Epithelial cell of prostate (primary cell): ENCODE measurements at regions not wholly inside any gene's neighbourhood (a gene's known extent, or its start where the extent isn't known, plus 50 kb on each side); places are given as distances from the start of the nearest gene placed in this dataset.
A peak's percentile ranks its signal among the peaks of the same experiment; 100 is the strongest.

Experiments used
- DNase-seq: peaks from one replicate; pipeline ENCODE4 v3.0.0-alpha.2; 2011; ENCODE audit warnings: low read depth, low spot score
- H3K27ac ChIP-seq: fragments of 450-650 bp; 2 replicates; pipeline ENCODE4 v1.5.1; 2017; ENCODE audit warnings: mild to moderate bottlenecking

DNA sequence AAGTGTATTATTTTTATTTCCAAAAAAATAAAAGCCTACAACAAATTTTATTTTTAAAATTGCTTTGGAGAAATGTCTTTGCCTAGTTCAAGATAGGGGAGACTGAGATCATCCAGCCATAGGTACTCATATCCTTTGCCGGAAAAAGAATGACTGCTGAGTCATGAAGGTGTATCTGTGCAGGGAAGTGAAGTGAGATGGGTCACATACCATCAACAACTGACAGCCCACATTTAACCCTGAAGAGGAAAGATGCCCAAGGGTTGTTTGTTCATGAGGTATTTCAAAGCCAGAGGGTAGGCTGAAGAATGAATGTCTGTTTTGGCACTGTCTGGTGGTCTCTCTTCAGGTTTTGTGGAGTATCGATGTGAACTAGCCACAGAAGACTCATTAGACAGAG lies 106.7 kb upstream of the TTC29 start:
- peak; percentile 10 for DNase-seq

GRCh38 chr4:147054228-147054872 lies 108.7 kb upstream of the TTC29 start:
- no peak for DNase-seq
- no peak overlapping the region for H3K27ac ChIP-seq

More for the DNA sequence above, 106.7 kb upstream of the TTC29 start:
- H3K27ac ChIP-seq, result no peak overlapping the region

GRCh38 chr4:147056940-147057610 lies 111.4 kb upstream of the TTC29 start:
- no peak overlapping the region for H3K27ac ChIP-seq
- DNase-seq, result no peak

GRCh38 chr4:147057611-147058190 lies 112.0 kb upstream of the TTC29 start:
- no peak overlapping the region for H3K27ac ChIP-seq
- no peak for DNase-seq

DNA sequence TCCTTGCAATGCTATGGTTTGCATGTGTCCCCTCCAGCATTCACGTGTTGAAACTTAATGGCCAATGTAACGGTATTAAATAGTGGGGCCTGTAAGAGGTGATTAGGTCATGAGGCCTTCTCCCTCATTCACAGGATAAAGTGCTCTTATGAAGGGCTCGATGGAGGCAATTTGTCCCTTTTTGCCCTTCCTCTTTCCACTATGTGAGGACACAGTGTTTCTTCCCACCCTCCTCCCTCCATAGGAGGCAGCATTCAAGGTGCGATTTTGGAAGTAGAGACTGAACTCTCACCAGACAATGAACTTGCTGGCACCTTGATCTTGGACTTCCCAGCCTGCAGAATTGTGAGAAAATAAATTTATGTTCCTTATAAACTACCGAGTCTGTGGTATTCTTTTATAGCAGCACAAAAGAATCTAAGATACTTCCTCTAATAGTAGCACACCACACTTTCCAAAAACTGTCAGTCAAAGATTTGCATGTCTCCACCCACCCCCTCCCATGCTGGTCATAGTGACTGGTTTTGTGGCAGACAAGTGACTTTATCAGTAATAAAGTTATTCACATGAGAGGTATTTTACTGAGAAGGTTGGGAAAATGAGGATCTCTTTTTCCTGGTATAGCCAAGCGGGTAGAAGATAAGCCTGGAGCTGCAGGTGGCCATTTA lies 113.5 kb upstream of the TTC29 start:
- DNase-seq, result no peak
- no peak overlapping the region for H3K27ac ChIP-seq

- no peak overlapping the region for H3K27ac ChIP-seq
- no peak for DNase-seq
These were observed 114.7 kb upstream of the TTC29 start for GRCh38 chr4:147060151-147060931.

- DNase-seq, result no peak
- H3K27ac ChIP-seq, result no peak overlapping the region
These were observed 119.2 kb upstream of the TTC29 start for GRCh38 chr4:147064856-147065255.

DNA sequence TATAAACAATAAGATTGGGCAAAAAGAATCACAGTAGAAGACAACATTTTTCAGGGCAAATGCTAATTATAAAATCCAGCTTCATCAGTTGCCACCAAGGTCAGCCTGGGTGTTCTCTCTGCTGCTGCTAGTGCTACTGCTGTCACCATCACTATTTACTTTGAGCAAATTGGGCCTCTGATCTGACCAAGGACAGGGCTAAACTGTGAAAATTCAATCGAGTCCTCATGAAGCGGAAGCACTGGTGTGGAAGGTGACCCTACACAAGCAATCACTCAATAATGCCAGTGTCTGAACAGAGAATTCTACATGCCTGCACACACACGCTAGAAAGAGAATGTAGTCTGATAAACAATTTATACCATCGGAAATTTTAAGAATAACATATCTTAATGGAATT lies 122.9 kb upstream of the TTC29 start:
- no peak for DNase-seq
- no peak overlapping the region for H3K27ac ChIP-seq

DNA sequence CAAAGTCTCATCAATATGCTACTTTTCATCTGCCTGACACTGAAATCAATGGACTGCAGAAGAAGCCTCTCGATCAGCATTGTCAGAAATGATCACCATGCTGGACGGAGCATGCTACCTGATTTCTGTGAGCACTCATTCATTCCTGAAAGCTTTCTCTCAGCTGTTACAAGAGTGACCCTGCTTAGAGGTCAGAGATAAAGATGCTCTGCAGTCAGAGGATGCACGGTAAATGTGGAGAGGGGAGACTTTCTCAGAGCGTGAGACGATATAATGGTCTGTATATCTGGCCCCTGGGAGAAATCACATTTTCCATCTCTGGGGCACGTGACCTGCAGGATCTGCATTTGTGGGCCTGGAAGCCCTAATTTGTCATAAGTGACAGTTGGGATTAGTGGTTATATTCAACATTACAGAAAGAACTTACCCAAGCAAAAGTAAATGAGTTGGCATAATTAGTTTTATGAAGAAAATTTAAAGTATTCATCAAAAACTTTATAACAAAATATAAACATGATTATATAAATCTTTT lies 125.6 kb upstream of the TTC29 start:
- H3K27ac ChIP-seq, result no peak overlapping the region
- DNase-seq, result no peak

DNA sequence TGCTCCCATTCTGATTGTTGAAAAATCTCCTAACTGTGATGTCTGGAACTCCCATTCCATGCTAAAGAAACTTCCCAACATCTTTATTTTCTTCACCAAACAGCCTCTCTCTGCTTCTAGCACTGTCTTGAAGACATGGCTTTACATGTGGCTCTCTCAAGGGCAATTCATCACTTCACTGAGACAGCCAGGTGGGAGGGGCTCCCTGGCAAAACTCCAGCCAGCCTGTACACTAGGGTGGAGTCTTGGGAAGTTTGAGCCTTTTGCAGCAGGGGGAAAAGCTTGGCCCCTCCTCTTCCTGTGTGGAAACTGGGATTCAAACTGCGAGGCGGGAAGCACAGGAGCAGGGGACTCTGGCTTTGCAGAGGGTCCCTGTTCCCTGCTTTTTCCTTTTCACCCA lies 130.5 kb upstream of the TTC29 start:
- H3K27ac ChIP-seq, result no peak overlapping the region
- no peak for DNase-seq

DNA sequence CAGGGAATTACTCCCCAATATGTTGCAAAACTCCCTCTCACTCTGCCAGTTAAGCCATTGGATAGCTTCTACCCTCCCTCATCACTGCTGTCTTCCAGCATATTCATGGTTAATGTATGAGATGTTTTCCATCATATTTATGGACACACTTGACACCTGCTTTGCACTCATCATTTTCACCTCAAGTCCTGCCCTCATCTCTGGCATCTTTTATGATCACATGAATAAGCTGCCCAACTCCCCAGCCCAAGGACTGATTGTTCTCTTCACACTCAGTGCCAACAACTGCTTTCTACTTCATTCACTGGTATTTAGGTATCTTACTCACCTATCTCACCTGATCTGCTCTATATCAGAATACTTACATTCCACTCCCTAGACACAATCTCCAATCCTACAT lies 131.1 kb upstream of the TTC29 start:
- H3K27ac ChIP-seq, result no peak overlapping the region
- DNase-seq, result no peak

GRCh38 chr4:147078362-147078761 lies 132.7 kb upstream of the TTC29 start:
- no peak overlapping the region for H3K27ac ChIP-seq
- DNase-seq, result no peak

DNA sequence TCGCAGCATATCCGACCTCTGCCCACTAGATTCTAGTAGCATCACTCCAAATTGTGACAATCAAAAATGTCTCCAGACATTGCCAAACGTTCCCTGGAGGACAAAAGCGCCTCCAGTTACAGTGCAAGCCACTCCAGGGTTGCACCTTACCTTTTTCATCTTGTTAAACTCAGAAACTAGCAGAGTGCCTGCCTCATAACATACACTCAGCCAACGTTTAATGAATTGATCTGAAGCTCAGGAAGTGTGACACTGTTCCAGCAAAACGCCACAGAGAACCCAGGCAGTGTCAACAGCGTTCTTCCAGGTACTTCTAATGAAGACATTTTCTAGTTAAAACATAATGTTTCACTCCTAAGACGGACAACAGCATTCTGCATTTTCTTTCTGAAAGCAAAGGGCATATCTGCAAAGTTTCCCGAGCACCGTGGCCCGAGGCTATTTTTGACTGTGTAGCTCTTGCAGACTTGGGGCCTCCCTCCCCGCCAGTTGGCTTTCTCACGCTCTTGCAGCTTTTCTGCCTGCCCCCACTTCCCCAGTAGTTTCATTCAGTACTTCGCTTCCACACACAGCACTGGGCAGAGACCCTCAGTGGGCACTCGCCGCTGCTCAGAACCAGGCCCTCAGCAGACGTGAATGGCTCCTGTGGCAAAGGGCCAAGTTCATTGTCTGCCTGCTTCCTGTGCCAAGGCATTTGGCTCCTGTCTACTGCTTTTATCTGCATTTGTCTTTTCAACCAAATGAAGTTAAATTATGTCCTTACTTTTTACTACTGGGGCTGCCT lies 133.4 kb upstream of the TTC29 start:
- H3K27ac ChIP-seq, result no peak overlapping the region
- no peak for DNase-seq

DNA sequence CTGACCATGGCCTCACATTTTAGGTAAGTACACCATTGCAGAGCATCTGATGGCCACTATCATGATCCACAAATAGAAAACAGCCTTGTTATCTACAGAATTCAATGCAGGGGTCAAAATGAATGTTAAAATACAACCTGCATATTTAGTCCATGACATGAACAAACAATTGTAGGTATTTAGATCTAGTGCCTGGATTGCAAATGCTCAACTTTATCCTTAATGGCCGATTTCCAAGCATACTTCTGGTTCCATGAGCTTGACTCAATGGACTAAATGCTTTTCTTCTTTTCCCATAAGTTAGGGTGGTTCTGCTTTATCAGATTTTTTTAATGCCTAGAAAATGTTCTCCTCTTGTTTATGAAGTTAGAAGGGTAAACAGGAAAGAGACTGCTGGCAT lies 139.2 kb upstream of the TTC29 start:
- H3K27ac ChIP-seq, result no peak overlapping the region
- no peak for DNase-seq

DNA sequence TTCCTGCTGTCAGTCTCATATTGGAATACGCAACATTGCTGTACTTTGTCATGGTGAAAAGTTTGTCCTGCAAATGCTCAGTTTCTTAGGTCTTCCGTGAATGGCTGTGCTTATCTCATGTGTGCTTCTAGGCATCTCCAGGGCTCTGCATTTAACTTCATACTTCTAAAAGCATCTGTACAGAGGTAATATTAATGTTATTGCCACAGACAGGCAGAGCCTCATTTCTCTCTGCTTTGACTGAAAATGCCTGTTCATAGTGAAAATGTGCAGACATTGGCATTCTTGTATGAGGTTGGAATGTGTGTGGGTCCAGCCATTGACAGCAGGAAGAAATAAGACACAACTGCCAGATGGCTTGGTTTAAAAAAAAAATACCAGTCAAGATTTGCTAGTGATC lies 140.1 kb upstream of the TTC29 start:
- no peak for DNase-seq
- H3K27ac ChIP-seq, result no peak overlapping the region

DNA sequence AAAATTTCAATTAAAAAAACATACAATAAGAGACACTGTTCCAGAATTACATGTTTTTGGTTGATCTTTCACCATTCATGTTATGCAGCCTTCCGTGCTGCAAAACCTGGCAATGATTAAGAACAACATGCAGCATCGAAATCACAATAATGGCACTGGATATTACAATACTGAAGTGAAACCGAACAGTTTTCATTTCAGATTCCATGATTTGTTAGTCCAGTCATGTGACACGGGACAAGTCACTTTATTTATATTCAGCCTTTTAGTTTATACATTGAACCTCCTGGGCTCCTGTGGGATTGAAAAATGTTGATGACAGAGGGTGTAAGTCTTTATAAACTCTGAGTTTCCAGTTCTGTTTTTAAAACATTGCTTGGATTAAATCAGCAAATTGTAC lies 142.5 kb upstream of the TTC29 start:
- no peak for DNase-seq
- no peak overlapping the region for H3K27ac ChIP-seq

DNA sequence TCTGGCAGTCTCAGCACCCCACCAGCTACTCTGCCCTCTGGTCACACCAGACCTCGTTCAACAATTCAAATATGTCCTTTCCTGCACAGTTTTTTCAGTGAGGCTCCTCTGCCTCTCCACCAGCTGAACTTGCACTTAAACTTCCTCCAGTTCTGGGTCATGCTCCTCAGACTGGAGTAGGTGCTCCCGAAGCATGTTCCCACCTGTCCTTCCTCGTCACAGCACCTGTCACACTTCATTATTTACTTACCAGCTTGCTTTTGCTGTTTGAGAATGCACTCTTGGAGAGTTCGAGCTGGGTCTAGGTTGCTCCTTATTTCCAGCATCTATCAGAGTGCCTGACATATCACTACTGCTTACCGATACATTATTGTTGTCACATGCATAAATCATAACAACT lies 144.8 kb upstream of the TTC29 start:
- no peak for DNase-seq
- no peak overlapping the region for H3K27ac ChIP-seq

DNA sequence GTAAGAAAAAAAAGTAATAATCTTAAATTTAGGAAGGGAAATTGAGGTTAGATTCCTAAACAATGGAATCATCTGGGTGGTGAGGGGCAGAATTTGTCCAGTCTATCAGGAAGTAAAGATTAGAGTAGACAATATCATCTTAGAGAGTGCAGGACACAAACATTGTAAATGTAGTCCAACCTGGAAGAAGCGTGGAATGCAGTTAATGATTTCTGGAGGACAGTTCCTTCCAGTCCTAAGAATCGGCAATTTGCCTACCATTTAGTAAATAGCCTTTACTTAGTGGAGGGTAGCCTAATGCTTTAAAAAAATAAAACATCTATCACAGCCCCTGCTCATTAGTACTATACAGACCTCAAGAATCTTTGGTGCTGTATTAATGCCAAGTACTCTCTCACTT lies 147.5 kb upstream of the TTC29 start:
- DNase-seq, result no peak

DNA sequence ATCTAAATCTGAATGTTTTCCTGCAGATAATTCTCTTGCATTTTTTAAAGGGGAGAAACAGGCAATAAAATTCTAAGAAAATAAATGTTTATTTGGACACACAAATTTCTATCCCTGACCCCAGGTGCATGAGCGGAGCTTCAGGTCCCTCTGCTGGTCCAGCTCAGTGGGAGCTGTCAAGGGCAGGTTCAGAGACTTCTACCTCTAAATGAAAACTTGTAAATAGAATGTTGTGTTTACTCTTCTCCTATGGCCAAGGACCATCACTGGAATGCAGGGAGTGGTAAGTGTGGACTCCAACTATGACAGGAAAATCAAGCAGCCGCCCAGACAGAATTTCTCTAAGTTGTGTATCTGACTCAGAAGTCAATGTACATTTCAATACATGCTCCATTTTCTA lies 148.6 kb upstream of the TTC29 start:
- DNase-seq, result no peak
- H3K27ac ChIP-seq, result no peak overlapping the region

More for the DNA sequence above, 147.5 kb upstream of the TTC29 start:
- no peak overlapping the region for H3K27ac ChIP-seq
